ENCODE measurements at regions not wholly inside any gene's neighbourhood (a gene's known extent, or its start where the extent isn't known, plus 50 kb on each side); places are given as distances from the start of the nearest gene placed in this dataset.

- CTCF ChIA-PET = no interaction called here
- Histone ChIP-seq H3K27me3 (ENCODE audit: control insufficient read depth, insufficient read depth, low read length) (no peaks in the 10 kb centered on the region), H3K36me3 (ENCODE audit: control insufficient read depth, insufficient read depth, low read length) (no peaks in the 10 kb centered on the region), H3K4me3 (ENCODE audit: low read depth, low read length) (no peak overlapping the region)
- no peak for DNase-seq (ENCODE audit: low read depth)
- TF ChIP-seq, protein P1, sequence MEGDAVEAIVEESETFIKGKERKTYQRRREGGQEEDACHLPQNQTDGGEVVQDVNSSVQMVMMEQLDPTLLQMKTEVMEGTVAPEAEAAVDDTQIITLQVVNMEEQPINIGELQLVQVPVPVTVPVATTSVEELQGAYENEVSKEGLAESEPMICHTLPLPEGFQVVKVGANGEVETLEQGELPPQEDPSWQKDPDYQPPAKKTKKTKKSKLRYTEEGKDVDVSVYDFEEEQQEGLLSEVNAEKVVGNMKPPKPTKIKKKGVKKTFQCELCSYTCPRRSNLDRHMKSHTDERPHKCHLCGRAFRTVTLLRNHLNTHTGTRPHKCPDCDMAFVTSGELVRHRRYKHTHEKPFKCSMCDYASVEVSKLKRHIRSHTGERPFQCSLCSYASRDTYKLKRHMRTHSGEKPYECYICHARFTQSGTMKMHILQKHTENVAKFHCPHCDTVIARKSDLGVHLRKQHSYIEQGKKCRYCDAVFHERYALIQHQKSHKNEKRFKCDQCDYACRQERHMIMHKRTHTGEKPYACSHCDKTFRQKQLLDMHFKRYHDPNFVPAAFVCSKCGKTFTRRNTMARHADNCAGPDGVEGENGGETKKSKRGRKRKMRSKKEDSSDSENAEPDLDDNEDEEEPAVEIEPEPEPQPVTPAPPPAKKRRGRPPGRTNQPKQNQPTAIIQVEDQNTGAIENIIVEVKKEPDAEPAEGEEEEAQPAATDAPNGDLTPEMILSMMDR (IDR thresholded peaks at IDR 0.05; ENCODE audit: insufficient read depth, low read depth, low read length) = no peak
- POLR2A ChIA-PET = no interaction called here
These were observed 1032.1 kb downstream of the NTRK3 start for GRCh38 chr15:87224404-87224803.

DNA sequence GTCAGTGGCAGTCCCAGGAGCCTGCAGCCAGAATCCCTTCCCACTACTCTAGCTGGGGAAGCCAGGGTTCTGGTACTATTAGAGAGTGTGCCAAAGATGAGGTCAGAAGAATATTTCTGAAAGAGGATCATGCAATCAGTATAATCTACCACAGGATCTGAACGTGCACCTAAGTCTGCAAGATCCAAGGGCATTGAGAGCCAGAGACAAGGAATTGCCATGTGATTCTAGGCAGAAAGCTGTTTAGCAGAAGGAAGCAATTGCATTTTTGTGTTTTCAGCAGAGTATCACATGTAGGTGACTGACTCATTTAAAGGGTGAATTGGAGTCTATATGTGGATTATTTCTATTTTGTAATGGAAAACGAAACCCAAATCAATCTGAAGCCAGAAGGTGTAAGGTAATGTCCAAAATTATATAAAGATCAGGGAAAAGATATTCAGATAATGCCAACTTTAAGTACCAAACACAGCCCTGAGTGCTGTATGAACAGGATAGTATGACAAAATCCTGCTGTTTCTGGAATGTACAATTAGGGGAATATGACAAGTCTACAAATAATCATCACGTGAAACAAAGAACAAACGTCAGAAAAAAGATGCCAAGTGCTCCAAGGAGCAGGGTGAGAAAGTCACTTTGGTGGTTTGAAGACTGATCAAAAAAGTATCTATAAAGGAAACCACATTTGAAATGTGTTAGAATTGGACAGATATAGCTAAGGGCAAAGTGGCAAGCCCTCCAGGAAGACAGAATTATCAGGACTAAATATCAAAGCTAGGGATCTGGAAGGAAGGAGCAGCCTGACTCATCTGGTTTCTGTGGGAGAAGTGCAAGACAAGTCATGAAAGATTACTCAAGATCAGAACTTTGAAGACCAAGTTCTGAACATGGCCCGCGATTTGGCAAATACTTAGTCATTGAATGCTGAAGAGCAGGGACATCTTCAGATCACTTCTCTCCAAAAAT is 1036.6 kb downstream of the NTRK3 start:
- ChIA-PET CTCF (no interaction called here), POLR2A (no interaction called here)
- TF ChIP-seq, protein P1 (IDR thresholded peaks at IDR 0.05; ENCODE audit: insufficient read depth, low read depth, low read length) = no peak
- no peak for DNase-seq (ENCODE audit: low read depth)
- H3K36me3 ChIP-seq (ENCODE audit: control insufficient read depth, insufficient read depth, low read length) = no peaks in the 10 kb centered on the region
- H3K27me3 ChIP-seq (ENCODE audit: control insufficient read depth, insufficient read depth, low read length) = no peaks in the 10 kb centered on the region
- no peak overlapping the region for H3K4me3 ChIP-seq (ENCODE audit: low read depth, low read length)

- Histone ChIP-seq H3K4me3 (ENCODE audit: low read depth, low read length) (no peak overlapping the region), H3K36me3 (ENCODE audit: control insufficient read depth, insufficient read depth, low read length) (no peaks in the 10 kb centered on the region), H3K27me3 (ENCODE audit: control insufficient read depth, insufficient read depth, low read length) (no peaks in the 10 kb centered on the region)
- POLR2A ChIA-PET = no interaction called here
- TF ChIP-seq, protein P1 (IDR thresholded peaks at IDR 0.05; ENCODE audit: insufficient read depth, low read depth, low read length) = no peak
- no peak for DNase-seq (ENCODE audit: low read depth)
- CTCF ChIA-PET = no interaction called here
These were observed 1041.4 kb downstream of the NTRK3 start for GRCh38 chr15:87215100-87215499.

GRCh38 chr15:87213626-87214025 is 1042.9 kb downstream of the NTRK3 start:
- no peak for DNase-seq (ENCODE audit: low read depth)
- CTCF ChIA-PET = no interaction called here
- Histone ChIP-seq H3K36me3 (ENCODE audit: control insufficient read depth, insufficient read depth, low read length) (no peaks in the 10 kb centered on the region), H3K27me3 (ENCODE audit: control insufficient read depth, insufficient read depth, low read length) (no peaks in the 10 kb centered on the region), H3K4me3 (ENCODE audit: low read depth, low read length) (no peak overlapping the region)
- TF ChIP-seq, protein P1 (IDR thresholded peaks at IDR 0.05; ENCODE audit: insufficient read depth, low read depth, low read length) = no peak
- POLR2A ChIA-PET = no interaction called here

DNA sequence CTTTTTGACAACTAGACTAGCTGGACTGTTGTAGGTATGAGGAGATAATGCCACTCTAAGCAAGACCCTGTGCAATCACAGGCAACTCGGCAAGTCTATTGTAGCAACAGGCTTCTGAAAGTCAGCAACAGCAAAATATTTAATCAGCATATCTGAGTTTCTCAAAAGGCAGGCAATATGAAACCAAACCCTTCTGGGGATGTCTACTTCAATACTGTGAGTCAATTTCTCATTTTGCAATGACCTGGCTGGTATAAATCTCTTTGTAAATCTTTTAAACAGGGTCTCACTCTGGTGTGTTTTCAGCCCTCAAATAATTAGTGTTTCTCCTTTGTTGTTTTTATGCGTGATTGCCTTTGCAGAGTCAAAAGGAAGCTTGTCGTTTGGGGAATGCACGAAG is 1044.5 kb downstream of the NTRK3 start:
- ChIA-PET POLR2A (no interaction called here), CTCF (no interaction called here)
- Histone ChIP-seq H3K36me3 (ENCODE audit: control insufficient read depth, insufficient read depth, low read length) (no peaks in the 10 kb centered on the region), H3K27me3 (ENCODE audit: control insufficient read depth, insufficient read depth, low read length) (no peaks in the 10 kb centered on the region), H3K4me3 (ENCODE audit: low read depth, low read length) (no peak overlapping the region)
- no peak for DNase-seq (ENCODE audit: low read depth)
- TF ChIP-seq, protein P1 (IDR thresholded peaks at IDR 0.05; ENCODE audit: insufficient read depth, low read depth, low read length) = no peak

All from BJ (cell line).